ENCODE measurements at regions not wholly inside any gene's neighbourhood (a gene's known extent, or its start where the extent isn't known, plus 50 kb on each side); places are given as distances from the start of the nearest gene placed in this dataset.

DNA sequence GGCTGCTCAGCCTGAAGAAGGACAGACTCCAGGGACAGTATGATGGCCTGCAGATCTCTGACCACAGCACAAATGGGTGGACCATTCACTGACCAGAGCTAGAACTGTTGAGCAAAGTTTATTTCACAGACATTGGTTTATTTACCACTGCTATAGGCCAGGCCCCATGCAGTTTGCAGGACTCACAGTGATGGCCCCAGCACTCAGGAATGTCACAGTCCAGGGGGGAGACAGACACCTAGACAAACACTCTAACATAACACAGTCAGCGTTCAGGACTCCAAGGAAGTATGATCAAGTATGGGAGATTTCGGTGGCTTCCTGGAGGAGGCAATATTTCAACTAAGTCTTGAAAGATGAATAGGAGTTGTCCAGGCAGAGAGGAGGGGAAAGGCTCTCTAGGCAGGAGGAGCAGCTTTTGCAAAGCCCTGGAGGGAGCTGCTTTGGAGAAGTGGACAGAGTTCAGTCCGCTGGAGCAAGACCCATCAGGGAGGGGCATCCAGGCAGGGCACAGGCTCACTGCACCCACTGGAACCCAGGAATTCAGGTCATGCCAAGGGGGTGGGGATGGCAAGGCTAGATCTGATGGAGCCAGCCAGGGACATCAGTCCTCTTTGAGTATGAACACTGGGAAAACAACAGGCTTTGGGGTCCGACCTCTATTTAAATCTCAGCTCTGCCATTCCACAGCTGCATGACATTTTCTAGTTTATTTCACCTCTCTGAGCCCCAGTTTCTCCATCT is 454.3 kb downstream of the MATN1 start:
- no peak for DNase-seq (ENCODE audit: low spot score)

DNA sequence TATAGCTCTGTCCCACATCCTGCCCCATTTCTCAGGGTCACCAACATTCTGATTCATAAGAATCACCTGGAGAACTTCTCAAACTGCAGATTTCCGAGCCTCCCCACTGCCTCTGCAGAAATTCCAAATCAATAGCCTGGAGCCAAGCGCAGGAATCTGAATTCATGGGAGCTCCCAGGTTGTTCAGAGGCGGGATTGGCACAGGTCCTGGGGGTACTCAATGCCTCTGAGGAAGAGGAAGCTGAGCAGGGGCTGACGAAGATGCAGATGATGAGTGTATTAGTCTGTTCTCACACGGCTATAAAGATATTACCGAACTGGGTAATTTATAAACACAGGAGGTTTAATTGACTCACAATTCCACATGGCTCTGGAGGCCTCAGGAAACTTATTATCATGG is 455.5 kb downstream of the MATN1 start:
- no peak for DNase-seq (ENCODE audit: low spot score)

DNA sequence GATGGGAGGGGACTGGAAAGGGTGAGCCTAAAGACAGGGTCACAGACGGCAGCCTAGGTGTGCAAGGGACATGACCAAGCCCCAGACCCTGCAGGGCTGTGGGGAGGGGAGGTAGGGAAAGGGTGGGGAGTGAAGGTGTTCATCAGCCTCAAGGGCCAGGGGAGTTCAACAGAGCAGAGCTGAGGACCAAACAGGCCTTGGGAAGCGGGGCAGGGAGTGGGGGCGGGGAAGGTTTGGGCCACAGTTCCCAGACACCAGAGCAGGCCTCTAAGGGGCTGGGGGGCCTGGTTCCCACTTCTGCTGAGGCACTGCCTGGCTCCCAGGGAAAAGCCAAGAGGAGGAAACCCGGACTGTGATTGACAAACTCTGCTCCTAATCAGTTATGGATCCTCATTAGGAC is 456.3 kb downstream of the MATN1 start:
- no peak for DNase-seq (ENCODE audit: low spot score)

DNA sequence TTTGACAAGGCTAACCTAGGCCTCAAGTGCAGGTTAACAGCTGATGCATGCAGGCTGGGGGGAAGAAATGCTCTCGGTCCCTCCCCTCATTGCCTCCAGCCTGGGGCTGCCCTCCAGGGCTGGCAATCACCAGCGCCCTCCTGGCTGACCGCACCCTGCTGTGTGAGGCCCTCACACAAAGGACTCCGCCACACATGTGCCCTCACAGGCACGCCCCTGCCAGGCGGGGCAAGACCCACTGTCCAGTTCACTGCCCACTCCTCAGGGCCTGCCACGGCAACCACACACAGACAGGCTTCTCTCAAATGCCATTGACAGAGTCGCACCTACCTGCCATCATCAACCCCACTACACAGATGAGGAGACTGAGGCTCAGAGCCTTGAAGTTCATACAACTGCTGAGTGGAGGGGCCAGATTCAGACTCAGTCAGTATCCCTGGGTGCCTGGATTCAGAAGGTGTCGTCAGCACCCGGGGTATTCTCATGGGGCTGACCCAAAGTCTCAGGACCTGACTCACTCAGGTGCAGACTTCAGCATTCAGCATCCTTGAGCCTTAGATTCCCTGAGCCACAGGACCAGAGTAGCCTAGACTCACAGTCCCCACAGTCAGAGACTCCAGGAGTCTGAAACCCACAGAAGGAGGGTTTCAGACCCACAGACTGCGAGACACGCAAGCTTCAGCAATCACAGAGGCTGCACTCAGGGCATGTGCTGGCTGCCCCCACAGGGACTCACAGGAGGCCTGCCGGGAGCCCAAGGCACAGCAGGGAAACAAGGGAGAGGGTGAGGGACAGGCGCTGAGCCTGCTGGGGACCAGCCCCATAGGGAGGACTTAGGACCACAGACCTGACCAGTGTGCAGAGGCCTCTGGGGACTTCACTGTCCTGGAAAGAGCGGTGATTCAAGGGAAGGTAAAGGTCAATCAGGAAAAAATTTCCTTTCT is 458.0 kb downstream of the MATN1 start:
- DNase-seq (ENCODE audit: low spot score) = no peak

DNA sequence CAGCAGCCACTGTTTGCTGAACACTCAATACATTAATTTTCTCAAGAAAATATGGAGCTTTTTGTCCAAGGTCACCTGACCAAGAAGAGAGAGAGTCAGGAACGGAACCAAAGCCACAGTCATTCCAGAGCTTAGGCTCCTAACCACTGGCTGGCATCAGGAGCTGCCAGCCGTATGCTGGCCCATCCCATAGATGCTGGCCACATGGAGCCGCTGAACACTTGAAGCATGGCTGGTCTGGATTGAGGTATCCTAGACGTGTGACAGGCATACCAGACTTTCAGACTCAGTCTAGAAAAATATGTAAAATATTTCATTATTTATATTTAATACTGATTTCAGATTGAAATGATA is 458.7 kb downstream of the MATN1 start:
- no peak for DNase-seq (ENCODE audit: low spot score)

DNA sequence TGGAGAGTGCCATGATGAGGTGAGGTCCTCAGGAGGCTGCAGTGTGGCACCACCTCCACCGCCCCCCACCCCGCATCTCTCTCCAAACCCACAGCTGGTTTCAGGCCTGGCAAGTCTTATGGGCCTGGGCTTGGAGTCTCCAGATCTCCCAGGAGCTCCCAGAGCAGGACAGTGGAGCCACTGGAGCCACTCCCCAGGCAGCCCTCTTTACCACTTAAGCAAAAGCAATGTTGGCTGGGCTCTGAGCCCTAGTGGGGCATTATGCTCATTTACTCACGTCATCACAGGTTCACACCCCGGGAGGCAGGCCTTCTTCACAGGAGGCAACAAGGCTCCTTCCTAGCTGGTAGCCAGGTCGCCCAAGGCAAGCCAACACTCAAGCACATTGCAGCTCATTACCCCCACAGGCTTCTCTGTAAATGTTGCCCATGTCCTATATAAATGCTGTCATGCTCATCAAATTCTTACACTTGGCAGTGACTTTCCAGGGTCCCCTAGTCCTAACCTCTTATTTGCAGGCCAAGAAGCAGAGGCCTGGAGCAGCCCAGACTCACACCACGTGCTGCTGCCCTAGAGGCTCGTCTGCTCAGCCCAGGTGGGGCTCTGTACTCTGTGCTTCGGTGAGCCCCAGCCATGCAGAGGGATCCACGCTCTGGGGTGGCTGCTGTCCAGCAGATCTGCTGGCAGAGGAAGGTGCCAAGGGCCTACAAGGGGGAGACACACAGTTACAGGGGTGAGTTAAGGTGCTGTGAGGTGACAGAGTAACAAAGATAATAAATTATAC is 459.3 kb downstream of the MATN1 start:
- DNase-seq (ENCODE audit: low spot score) = no peak

DNA sequence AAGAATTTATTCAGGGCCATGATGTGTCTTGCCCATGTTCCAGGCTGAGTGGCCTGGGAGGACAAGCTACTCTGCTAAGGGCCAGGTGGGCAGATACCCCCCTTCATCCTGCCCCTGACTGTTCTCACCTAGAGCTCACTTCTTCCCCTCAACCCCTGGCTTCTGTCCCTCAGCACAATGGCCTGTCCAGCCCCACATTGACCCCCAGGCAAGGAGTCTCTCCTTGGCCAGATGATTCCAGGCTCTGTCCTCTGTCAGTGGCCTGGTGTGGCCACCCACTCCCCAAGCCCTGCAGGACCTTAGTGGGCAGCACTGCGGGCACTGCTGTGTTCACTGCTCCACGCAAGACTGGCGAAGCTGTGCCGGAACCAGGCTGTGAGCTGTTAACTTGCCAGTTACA is 460.0 kb downstream of the MATN1 start:
- no peak for DNase-seq (ENCODE audit: low spot score)

DNA sequence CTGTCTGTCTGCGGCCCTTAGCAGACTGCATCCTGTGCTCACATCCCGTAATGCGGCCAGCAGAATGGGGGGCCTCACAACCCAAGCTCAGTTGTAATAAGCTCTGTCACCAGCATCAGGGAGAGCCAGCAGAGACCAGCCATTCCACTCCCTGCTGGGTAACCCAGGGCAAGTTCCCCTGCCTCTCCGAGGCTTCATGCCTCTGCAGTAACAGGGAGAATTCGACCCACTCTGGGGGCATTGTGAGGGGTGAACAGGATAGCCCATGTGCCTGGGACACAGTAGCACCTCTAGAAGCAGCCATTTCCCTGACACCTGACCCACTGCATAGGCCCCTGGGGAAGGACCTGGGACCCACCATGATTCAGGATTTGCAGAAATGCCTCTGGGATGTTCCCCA is 461.2 kb downstream of the MATN1 start:
- no peak for DNase-seq (ENCODE audit: low spot score)

DNA sequence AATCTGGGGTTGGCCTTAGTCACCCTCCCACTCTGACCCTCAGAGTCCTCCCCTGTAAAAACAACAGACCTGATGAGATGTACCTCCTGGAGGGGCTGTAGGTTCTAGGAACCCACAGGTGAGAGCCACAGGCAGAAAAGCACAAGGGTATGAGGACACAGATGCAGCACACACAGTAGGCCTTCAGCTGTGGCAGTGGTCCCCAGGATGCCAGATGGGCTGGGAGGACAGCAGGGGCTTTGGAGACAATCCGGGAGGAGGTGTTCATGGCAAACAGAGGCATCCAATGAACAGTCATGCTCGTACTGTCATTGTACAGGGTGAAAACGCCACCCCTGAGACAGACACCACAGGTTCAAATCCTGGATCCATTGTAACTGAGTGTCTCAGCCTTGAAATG is 463.1 kb downstream of the MATN1 start:
- no peak for DNase-seq (ENCODE audit: low spot score)

DNA sequence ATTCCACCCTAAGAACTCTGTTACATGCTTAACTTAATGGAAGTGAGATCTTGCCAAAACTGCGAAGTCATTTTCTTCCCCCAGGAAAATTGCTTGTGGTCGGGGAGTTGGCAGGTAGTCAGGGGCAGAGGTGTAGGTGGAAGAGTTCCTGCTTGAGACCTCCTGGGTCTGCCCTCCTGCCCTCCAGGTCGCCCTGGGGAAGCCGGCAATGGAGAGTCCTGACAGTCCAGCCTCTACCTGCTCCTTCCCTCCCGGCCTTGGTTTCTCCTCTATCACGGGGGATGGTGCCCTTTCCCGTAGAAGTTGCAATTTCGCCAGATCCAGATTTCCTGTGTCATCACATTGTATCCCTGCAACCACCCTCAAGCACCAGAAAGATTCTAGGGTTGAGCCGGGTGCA is 463.8 kb downstream of the MATN1 start:
- no peak for DNase-seq (ENCODE audit: low spot score)

DNA sequence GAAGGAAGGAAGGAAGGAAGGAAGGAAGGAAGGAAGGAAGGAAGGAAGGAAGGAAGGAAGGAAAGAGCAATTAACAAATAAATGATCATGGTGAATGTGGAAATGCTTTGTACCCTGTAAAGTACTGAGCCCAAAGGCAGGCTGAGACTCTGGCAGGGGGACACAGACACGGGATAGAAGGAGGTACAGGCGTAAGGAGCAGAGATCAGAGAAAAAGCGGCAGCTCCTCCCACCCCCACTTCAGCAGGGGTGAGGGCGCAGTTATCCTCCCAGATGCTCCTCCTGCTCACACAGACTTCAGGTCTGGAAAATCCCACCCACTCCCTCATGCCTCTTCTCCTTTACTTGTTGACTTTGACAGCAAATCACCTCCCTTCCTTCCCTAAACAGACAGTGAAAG is 464.5 kb downstream of the MATN1 start:
- DNase-seq (ENCODE audit: low spot score) = no peak

DNA sequence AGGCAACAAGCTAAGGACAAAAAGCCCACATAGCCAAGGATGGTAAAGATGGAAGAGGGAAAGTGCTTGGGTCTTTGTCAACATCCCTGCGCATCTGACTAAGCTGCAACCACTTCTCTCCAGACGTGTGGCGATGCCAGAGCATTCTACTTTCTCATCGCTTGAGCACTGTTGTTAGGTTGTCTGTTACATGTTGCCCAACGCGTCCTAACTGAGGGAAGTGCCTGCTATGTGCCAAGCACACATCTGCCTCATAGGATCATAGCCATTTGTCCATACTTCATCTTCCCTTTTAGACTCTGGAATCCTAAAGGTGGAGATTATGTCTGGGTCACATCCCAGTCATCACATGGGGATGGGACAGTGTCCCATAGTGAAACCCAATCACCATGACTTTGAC is 464.9 kb downstream of the MATN1 start:
- DNase-seq (ENCODE audit: low spot score) = no peak

DNA sequence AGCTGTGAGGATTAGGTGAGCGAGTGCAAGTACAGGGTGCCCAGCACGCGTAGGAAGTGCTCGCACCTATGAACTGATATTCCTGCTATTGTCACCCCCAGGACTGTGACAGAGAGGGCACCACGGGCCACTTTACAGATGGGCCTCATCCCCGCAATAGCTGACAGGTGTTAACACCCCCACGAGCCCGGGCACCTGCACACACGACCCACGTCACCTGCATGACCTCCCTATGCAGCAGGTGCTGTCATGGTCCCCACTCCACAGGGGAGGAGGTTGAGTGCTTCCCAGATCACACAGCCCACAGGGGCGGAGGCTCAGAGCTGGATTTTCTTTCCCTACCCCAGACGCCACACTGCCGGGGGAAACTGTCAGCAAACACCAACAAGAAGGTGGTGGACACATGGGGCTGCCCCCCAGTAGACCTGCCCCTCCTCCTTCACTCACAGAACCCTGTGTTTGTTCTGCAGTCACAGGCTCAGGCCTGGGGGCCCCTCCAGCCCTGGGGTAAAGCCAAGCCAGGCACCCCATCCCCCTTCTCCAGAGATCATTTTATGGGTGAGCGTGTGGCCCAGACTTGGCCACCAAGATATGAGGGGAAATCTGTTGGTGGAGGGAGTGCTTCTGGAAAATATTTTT is 465.5 kb downstream of the MATN1 start:
- no peak for DNase-seq (ENCODE audit: low spot score)

DNA sequence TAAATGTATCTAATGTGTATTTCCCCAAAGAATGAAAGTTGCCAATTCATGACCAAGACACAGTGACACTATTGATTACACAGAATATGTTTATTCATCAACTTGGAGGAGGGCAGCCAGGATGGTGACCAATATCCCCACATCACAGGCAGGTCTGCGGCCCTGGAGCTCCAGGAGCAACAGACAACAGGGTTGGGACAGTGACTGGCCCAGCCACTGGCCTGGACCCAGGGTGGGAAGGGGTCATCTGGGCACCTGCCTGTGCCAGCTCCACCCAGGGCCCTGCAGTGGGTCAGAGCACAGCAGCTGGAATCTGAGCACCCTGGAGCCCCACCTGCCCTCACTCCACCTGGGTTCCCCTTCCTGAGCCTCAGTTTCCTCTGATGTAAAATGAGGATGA is 466.1 kb downstream of the MATN1 start:
- no peak for DNase-seq (ENCODE audit: low spot score)

DNA sequence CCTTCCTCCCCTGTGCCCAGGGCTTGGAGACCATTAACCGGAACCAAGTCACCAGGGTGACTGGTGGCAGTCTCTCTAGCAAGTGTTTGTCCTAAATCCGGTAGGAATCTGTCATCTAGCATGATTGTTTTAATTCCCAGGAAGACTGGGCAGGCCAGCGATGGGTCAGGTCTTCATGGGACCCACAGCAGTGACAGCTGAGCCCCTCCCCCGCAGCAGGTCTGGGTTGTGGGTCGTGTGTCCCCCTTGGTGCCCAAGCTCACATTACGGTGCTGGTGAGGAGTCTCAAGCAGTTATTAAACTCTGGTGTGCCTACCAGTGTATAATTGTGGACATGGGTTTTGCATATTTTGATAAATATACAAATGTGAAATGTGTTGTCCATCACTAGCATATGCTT is 466.5 kb downstream of the MATN1 start:
- no peak for DNase-seq (ENCODE audit: low spot score)

DNA sequence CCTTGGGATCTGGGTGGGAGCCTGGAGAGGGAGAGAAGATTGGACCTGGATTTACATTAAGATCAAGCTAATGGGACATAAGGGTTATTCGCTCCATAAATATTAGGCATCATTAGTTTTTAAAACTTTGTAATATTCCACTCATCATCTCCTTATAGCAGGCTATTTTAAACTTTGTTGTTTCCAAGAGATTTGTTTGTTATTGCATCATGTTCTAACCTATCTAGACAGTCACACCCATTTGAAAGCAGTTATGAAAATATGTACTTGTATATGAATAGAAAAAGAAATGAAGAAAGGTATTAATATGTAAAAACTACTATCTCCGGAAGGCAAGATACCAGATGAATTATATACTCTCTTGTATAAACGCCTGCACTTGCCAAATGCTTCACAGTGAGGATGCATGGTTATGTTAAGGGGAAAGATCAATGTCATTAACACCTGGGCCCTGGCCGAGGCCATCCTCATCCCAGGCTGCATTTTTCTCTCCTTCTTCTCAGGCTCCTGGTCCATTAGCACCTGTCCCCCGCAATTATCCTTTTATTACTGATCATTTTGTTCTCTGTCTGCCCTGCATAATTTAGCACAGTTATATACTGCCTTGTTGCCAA is 468.2 kb downstream of the MATN1 start:
- no peak for DNase-seq (ENCODE audit: low spot score)

DNA sequence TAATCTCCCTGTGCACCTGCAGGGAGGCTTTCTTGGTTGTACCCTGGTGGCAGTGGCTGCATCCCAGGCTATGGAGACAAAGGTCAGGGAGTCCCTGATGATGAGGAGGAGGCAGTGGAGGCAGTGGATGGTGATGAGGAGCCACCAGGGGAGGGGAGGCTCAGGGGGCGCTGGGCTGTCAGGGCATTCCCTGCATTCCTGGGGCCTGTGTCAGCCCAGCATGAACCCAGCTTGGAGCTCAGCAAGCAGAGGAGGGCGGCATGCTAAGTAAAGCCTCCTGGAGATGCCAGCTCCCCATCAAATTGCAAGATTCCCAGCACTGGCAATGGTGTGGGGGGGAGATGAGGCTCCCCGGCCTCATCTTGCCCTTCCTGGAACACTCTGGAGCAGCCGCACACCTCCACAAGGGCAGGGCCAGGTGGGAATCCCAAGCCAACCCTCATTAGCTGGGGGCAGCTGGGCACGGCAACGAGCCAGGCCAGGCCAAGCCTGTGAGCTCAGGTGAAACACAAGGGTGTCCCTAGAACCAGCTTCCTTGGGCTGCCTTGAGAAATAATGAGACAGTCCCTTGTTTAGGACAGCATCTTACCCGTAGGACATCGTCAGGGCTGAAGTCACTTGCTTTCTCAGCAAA is 469.5 kb downstream of the MATN1 start:
- no peak for DNase-seq (ENCODE audit: low spot score)

DNA sequence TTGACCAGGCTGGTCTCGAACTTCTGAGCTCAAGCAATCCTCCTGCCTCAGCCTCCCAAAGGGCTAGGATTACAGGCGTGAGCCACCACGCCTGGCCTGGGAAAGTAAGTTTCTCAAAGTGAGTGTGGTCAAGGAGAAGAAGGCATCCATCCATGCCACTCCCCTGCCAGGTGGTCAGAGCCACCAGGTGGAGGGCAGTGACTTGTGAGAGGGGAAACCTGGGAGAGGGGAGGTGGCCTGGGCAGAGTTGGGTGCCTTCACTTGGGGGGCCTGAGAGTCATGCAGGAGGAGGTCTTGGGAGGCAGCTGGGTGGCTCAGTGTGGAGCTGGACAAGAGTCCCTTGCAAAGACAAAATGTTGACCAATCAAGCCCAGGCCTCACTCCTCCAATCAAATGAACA is 470.0 kb downstream of the MATN1 start:
- no peak for DNase-seq (ENCODE audit: low spot score)

DNA sequence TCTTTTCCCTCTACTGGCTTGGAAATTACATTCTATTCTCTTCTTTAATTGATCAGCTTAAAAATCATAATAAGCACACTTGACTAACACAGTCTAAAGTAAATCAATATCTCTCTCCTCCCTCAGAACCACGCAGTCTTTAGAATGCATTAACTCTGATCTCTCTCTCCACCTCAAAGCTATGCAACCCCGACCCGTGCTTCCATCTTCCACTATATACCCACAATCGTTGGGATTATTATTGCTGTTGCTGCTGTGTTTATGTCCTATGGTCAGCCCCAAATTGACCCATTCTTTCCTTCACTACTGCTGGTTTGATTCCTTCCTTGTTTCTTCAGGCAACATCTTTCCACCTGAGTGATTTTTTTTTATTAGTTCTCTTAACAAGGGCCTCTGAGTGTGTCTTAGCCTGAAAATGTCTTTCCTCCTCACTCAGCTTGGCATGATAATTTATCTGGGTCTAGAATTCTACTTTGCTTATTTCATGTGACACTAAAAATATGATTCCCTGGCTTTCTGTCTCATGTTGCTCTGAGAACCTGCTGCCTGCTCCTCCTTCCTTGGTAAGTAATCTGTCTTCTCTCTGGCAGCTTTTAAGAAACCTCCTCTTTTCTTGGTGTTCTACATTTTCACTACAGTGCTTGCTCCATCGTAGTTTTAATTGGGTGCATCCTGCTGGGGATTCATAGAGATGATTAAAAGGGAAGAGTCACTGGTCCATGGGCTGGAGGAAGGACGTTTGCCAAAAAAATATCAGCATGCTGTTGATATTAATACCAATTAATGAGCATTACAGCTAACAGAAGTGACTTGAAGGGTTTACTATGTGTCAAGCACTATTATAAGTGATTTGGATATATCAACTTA is 472.2 kb downstream of the MATN1 start:
- no peak for DNase-seq (ENCODE audit: low spot score)

DNA sequence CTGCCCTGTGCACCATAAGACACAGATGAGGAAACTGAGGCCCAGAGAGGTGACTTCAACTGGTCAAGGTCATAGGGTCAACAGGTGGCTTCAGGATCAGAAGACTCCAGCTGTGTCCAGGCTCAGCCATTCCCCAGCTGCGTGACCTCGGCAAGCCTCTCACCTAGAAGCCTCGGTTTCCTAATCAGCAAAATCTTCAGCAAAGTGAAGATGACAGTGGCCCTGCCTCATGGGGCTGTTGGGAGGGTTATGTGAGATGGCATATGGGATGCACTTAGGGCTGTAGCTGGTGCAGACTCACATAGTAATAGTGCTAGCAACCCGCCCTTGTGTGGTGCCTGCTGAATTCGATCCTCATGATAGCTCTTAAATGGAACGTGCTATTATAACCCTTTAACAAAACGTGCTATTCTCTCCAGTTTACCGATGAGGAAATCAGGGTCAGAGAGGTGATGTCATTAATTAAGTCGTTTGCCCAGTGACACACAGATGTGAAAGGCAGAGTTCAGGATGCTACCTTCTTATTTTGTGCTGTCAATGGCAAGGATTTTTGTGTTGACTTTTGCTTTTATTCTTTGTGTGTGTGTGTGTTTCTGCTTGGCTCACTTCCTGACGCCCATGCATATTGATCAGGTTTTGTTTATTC is 472.9 kb downstream of the MATN1 start:
- no peak for DNase-seq (ENCODE audit: low spot score)

All from COLO829 (cell line).